Panc1 (cell line): ENCODE measurements at regions not wholly inside any gene's neighbourhood (a gene's known extent, or its start where the extent isn't known, plus 50 kb on each side); places are given as distances from the start of the nearest gene placed in this dataset.

ENCODE experiments used
- ATAC-seq: fragments of 200-7000 bp; cut with Tn5 transposase; 2 replicates; pipeline ENCODE4 v1.9.1; 2020; ENCODE audit warnings: mild to moderate bottlenecking, moderate library complexity
- BruUV-seq: library from RNA; stranded (reverse); fragments of 400-500 nt; replicated peaks from 2 replicates; lab custom pipeline; 2021; lab: Mats Ljungman, UMichigan
- CTCF ChIA-PET: fragments of 300-600 bp; sonication (Branson Sonifier 250); formaldehyde crosslinking; loops from one replicate; lab custom pipeline; 2022; ENCODE audit warnings: antibody characterized with exemption; lab: Charles Lee
- POLR2A ChIA-PET: fragments of 300-600 bp; sonication (Branson Sonifier 250); formaldehyde crosslinking; loops from one replicate; lab custom pipeline; 2022; ENCODE audit warnings: antibody characterized with exemption; lab: Charles Lee
- DNase-seq: peaks from one replicate; pipeline ENCODE4 v3.0.0-alpha.2; 2010; ENCODE audit warnings: low read depth, low spot score
- H3K27ac ChIP-seq: 2 replicates; pipeline ENCODE4 v1.5.1; 2011; ENCODE audit warnings: mild to moderate bottlenecking, low read length, inconsistent platforms
- H3K27me3 ChIP-seq: fragments of 200-500 bp; sonication (Bioruptor generic); 2 replicates; pipeline ENCODE4 v1.6.0; 2014; ENCODE audit warnings: low read length, inconsistent platforms; ENCODE audit not compliant: control insufficient read depth, insufficient read depth
- H3K36me3 ChIP-seq: fragments of 200-500 bp; sonication (Bioruptor generic); 2 replicates; pipeline ENCODE4 v1.5.1; 2014; ENCODE audit warnings: inconsistent platforms, mild to moderate bottlenecking, low read length, moderate library complexity; ENCODE audit not compliant: control insufficient read depth, insufficient read depth
- H3K4me1 ChIP-seq: 2 replicates; pipeline ENCODE4 v1.5.1; 2011; ENCODE audit warnings: inconsistent platforms, mild to moderate bottlenecking, low read length, moderate library complexity; ENCODE audit not compliant: control insufficient read depth, insufficient read depth
- H3K4me3 ChIP-seq, 2 experiments: 2 replicates each; pipeline ENCODE4 v1.5.1; 2011 to 2012; ENCODE audit warnings: low read depth in 2 of 2, low read length in 2 of 2, mild to moderate bottlenecking in 2 of 2, inconsistent platforms in 1 of 2, moderate library complexity in 1 of 2
- H3K9me3 ChIP-seq: fragments of 200-500 bp; sonication (Bioruptor generic); 2 replicates; pipeline ENCODE4 v1.5.1; 2014; ENCODE audit warnings: low read depth, mild to moderate bottlenecking, inconsistent platforms, low read length, moderate library complexity; ENCODE audit not compliant: control insufficient read depth, insufficient read depth
- CTCF ChIP-seq: fragments of 450-650 bp; IDR thresholded peaks from 2 replicates; pipeline ENCODE4 v1.5.1; 2017; ENCODE audit warnings: mild to moderate bottlenecking
- POLR2AphosphoS5 ChIP-seq: IDR thresholded peaks from 2 replicates; pipeline ENCODE4 v1.6.1; 2012; ENCODE audit warnings: mild to moderate bottlenecking, low read depth, low read length, moderate library complexity
- REST ChIP-seq, 2 experiments: IDR thresholded peaks; 2 replicates each; pipeline ENCODE4 v1.6.1; 2011 to 2012; ENCODE audit warnings: low read depth in 2 of 2, control low read depth in 1 of 2, low read length in 1 of 2, mild to moderate bottlenecking in 1 of 2, moderate library complexity in 1 of 2; ENCODE audit not compliant: insufficient read depth in 1 of 2
- SIN3A ChIP-seq: IDR thresholded peaks from 2 replicates; pipeline ENCODE4 v1.6.1; 2012; ENCODE audit warnings: low read depth, mild to moderate bottlenecking, low read length, moderate library complexity, borderline replicate concordance; ENCODE audit not compliant: insufficient read depth
- TCF7L2 ChIP-seq: IDR thresholded peaks from 2 replicates; pipeline ENCODE4 v1.6.1; 2011; ENCODE audit warnings: mild to moderate bottlenecking, low read depth, low read length, inconsistent platforms
- in situ Hi-C: cut with HindIII; loops from 2 replicates; pipeline ENCODE4 v1.10.0; 2016; ENCODE audit warnings: low sequenced_read_pairs, low pct_unique_long_range_greater_than_20kb
- intact Hi-C: fragments of 100-400 bp; cut with micrococcal nuclease; formaldehyde crosslinking; loops from one replicate; pipeline ENCODE4 v1.10.0; 2022; ENCODE audit not compliant: unreplicated experiment

- H3K9me3 ChIP-seq: no peaks in the 10 kb centered on the region
- TF ChIP-seq POLR2AphosphoS5: no peak
- TF ChIP-seq REST (IDR thresholded peaks at IDR 0.05; ENCODE audit: insufficient read depth in 1 of 2, low read depth in 2 of 2, low read length in 1 of 2): no peak
- no peak for TF ChIP-seq TCF7L2
- TF ChIP-seq SIN3A: no peak
- BruUV-seq: no TSS peak
- no peaks in the 10 kb centered on the region; the same call in 1 of the 2 replicates for H3K27me3 ChIP-seq
- ChIA-PET CTCF (no interaction called here), POLR2A (no interaction called here)
- DNase-seq (no peak), ATAC-seq (no peak)
- no peaks in the 10 kb centered on the region for H3K4me1 ChIP-seq
- no peak overlapping the region for H3K4me3 ChIP-seq
- H3K36me3 ChIP-seq: no peaks in the 10 kb centered on the region
- in situ Hi-C loops (no loop called here), intact Hi-C loops (no loop called here)
- no peak overlapping the region for H3K27ac ChIP-seq
These were observed 97.8 kb downstream of the DACT1 start for GRCh38 chr14:58735596-58735995.

GRCh38 chr14:58736606-58737005, 98.8 kb downstream of the DACT1 start:
- Histone ChIP-seq H3K4me1 (no peaks in the 10 kb centered on the region), H3K9me3 (no peaks in the 10 kb centered on the region), H3K27me3 (no peaks in the 10 kb centered on the region; the same call in 1 of the 2 replicates), H3K36me3 (no peaks in the 10 kb centered on the region), H3K27ac (no peak overlapping the region), H3K4me3 (no peak overlapping the region)
- ATAC-seq: no peak
- intact Hi-C loops (no loop called here), in situ Hi-C loops (no loop called here)
- CTCF ChIA-PET: no interaction called here
- BruUV-seq: no TSS peak
- no peak for DNase-seq
- POLR2A ChIA-PET: no interaction called here
- TF ChIP-seq SIN3A (no peak), TCF7L2 (no peak), POLR2AphosphoS5 (no peak), REST (IDR thresholded peaks at IDR 0.05; ENCODE audit: insufficient read depth in 1 of 2, low read depth in 2 of 2, low read length in 1 of 2) (no peak), CTCF (no peak)
